Osteoblast (primary cell): ENCODE measurements at regions not wholly inside any gene's neighbourhood (a gene's known extent, or its start where the extent isn't known, plus 50 kb on each side); places are given as distances from the start of the nearest gene placed in this dataset.

Experiments
- DNase-seq: peaks from one replicate; pipeline ENCODE4 v3.0.0; 2011; ENCODE audit warnings: low spot score, mixed read lengths; ENCODE audit not compliant: insufficient read length; ENCODE audit errors: missing footprints
- H2AFZ ChIP-seq: 2 replicates; pipeline ENCODE4 v1.6.0; 2011; ENCODE audit warnings: mild to moderate bottlenecking, low read length
- H3K27ac ChIP-seq: 2 replicates; pipeline ENCODE4 v1.5.1; 2011; ENCODE audit warnings: mild to moderate bottlenecking, low read depth, low read length, moderate library complexity
- H3K27me3 ChIP-seq: 2 replicates; pipeline ENCODE4 v1.6.0; 2012; ENCODE audit warnings: mild to moderate bottlenecking, control low read depth, inconsistent platforms, low read length, moderate library complexity; ENCODE audit not compliant: insufficient read depth
- H3K36me3 ChIP-seq: 2 replicates; pipeline ENCODE4 v1.5.1; 2011; ENCODE audit warnings: mild to moderate bottlenecking, low read length, control low read depth, moderate library complexity; ENCODE audit not compliant: insufficient read depth
- H3K4me1 ChIP-seq: 2 replicates; pipeline ENCODE4 v1.5.1; 2011; ENCODE audit warnings: mild to moderate bottlenecking, low read length, control low read depth, moderate library complexity; ENCODE audit not compliant: insufficient read depth
- H3K4me2 ChIP-seq: 2 replicates; pipeline ENCODE4 v1.6.0; 2011; ENCODE audit warnings: mild to moderate bottlenecking, low read length; ENCODE audit not compliant: insufficient read depth
- H3K4me3 ChIP-seq: fragments of 200-600 bp; sonication (generic); 3 replicates; pipeline ENCODE4 v1.5.1; 2012; ENCODE audit warnings: mild to moderate bottlenecking, low read length, inconsistent platforms; ENCODE audit not compliant: insufficient read depth
- H3K79me2 ChIP-seq: 2 replicates; pipeline ENCODE4 v1.6.0; 2012; ENCODE audit warnings: mild to moderate bottlenecking, low read length, control low read depth, inconsistent platforms; ENCODE audit not compliant: insufficient read depth
- H3K9me3 ChIP-seq: 2 replicates; pipeline ENCODE4 v1.5.1; 2011; ENCODE audit warnings: low read depth, low read length, control low read depth
- H4K20me1 ChIP-seq: 2 replicates; pipeline ENCODE4 v1.6.0; 2012; ENCODE audit warnings: mild to moderate bottlenecking, low read length, control low read depth; ENCODE audit not compliant: insufficient read depth
- TF ChIP-seq, protein P1 (sequence below): IDR thresholded peaks from 2 replicates; pipeline ENCODE4 v1.5.1; 2011; ENCODE audit warnings: mild to moderate bottlenecking, low read depth, low read length, moderate library complexity; ENCODE audit errors: extremely low read depth

DNA sequence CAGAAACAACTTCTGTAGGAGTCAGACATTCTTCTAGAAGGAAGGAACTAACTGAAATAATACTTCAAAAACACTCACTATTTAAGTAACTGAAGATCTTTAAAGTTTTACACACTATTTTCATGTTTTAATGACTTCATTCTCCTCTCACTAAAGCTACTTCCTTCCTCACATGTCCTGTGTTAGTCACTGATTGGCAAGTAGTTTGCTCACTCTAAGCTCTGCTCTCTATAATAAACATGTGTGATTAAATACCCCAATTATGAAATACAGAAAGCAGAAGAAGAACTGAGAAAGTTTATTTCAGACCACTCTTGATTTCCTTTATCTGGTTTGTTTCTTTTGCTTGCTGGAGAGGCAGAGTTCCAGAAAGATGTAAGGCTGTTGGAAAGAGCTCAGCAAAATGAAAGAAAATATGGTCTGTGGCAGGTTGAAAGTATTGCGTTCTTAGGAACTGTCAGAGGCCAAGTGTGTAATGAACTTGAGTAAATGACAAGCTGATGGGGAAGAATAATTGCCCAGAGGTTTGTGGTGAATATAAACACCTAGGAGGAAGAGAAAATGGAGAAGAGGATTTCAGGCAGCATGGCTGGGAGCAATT lies 522.0 kb upstream of the SEL1L start:
- DNase-seq, result no peak
- Histone ChIP-seq H3K4me3 (no peak overlapping the region), H3K4me1 (no peaks in the 10 kb centered on the region), H3K27ac (no peak overlapping the region), H4K20me1 (no peaks in the 10 kb centered on the region), H3K79me2 (no peaks in the 10 kb centered on the region), H3K36me3 (no peaks in the 10 kb centered on the region), H3K4me2 (no peak overlapping the region), H3K27me3 (no peaks in the 10 kb centered on the region), H2AFZ (no peak overlapping the region), H3K9me3 (peaks cover 4% of the 10 kb centered on the region)
- TF ChIP-seq, protein P1, sequence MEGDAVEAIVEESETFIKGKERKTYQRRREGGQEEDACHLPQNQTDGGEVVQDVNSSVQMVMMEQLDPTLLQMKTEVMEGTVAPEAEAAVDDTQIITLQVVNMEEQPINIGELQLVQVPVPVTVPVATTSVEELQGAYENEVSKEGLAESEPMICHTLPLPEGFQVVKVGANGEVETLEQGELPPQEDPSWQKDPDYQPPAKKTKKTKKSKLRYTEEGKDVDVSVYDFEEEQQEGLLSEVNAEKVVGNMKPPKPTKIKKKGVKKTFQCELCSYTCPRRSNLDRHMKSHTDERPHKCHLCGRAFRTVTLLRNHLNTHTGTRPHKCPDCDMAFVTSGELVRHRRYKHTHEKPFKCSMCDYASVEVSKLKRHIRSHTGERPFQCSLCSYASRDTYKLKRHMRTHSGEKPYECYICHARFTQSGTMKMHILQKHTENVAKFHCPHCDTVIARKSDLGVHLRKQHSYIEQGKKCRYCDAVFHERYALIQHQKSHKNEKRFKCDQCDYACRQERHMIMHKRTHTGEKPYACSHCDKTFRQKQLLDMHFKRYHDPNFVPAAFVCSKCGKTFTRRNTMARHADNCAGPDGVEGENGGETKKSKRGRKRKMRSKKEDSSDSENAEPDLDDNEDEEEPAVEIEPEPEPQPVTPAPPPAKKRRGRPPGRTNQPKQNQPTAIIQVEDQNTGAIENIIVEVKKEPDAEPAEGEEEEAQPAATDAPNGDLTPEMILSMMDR, result no peak

DNA sequence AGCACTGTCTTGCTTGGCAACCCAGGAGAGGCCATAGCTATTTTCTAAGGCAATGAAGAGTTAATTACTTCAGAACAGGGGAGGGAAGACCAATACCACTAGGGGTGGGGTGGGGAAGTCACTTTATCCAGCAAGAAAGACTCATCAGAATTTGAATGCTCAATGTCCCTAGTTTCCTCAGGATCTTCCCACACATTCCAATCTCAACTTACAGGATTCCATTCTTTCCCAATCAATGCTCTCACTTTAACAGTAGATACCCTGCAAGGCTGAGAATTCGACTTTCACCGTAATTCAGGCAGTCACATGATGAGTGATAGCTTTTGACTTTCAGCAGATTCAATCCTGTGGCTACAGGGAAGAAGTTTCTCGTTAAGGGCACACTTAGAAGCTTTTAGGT lies 526.6 kb upstream of the SEL1L start:
- Histone ChIP-seq H3K27ac (no peak overlapping the region), H3K4me2 (no peak overlapping the region), H4K20me1 (no peaks in the 10 kb centered on the region), H2AFZ (no peak overlapping the region), H3K4me1 (no peaks in the 10 kb centered on the region), H3K27me3 (no peaks in the 10 kb centered on the region), H3K9me3 (peaks cover 4% of the 10 kb centered on the region), H3K4me3 (no peak overlapping the region), H3K36me3 (no peaks in the 10 kb centered on the region), H3K79me2 (no peaks in the 10 kb centered on the region)
- DNase-seq, result no peak
- TF ChIP-seq, protein P1, result no peak

DNA sequence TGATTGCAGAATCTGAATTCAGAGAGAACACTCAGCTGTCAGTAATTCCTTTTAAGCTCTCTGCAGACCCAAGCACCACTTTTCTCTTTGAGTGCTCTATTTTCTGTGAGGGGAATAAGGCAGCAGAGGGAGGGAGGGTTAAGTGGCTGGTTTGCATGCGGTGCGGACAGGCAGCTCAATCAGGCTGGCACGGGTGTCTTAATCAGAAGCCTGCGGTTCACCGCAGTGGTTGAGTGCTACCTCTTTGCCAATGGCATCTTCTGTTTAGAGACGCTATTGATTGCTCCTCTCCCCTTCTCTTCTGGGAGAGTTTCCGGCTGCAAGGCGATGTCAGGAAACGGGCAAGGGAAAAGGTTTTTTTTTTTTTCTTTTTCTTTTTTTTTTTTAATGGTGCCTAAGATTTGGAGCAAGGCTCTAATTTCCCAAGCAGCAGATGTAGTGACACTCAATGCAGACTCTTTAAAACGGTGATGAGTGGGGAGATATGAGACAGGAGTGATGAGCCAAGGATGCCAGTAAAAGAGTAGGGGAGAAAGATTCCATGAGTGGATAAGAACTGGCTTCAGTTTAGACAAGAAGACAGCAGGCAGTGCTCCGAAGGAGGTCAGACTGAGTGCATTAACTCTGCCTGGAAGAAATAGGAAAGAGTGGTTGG lies 533.7 kb upstream of the SEL1L start:
- no peak overlapping the region for H2AFZ ChIP-seq
- H3K27me3 ChIP-seq, result no peaks in the 10 kb centered on the region
- H3K27ac ChIP-seq, result no peak overlapping the region
- H3K4me2 ChIP-seq, result no peak overlapping the region
- no peaks in the 10 kb centered on the region for H3K36me3 ChIP-seq
- no peak for DNase-seq
- H3K4me1 ChIP-seq, result no peaks in the 10 kb centered on the region
- TF ChIP-seq, protein P1, result no peak
- H4K20me1 ChIP-seq, result no peaks in the 10 kb centered on the region
- no peak overlapping the region for H3K4me3 ChIP-seq
- H3K9me3 ChIP-seq, result peaks cover 4% of the 10 kb centered on the region
- no peaks in the 10 kb centered on the region for H3K79me2 ChIP-seq

DNA sequence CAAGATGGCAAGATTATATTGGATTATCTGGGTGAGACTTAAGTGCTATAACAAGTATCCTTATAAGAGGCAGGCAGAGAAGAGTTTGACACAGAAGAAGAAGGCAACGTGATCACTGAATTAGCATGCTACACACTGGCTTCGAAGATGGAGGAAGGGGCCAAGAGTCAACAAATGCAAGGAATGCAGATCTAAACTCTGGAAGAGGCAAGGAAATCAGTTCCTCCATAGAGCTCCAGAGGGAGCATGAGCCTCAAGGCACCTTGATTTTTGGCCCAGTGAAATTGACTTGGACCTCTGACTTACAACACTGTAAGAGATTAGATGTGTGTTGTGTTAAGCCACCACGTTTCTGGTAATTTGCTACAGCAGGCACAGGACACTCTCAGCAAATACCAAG lies 536.4 kb upstream of the SEL1L start:
- Histone ChIP-seq H3K27ac (no peak overlapping the region), H3K4me3 (no peak overlapping the region), H3K9me3 (peaks cover 4% of the 10 kb centered on the region), H3K4me2 (no peak overlapping the region), H4K20me1 (no peaks in the 10 kb centered on the region), H2AFZ (no peak overlapping the region), H3K36me3 (no peaks in the 10 kb centered on the region), H3K27me3 (no peaks in the 10 kb centered on the region), H3K79me2 (no peaks in the 10 kb centered on the region), H3K4me1 (no peaks in the 10 kb centered on the region)
- TF ChIP-seq, protein P1, result no peak
- no peak for DNase-seq
